Kidney (tissue), 13 donors: ENCODE measurements at regions not wholly inside any gene's neighbourhood (a gene's known extent, or its start where the extent isn't known, plus 50 kb on each side); places are given as distances from the start of the nearest gene placed in this dataset.

Experiments used
- DNase-seq, 5 donors: peaks; one replicate each; pipeline ENCODE4 v3.0.0-alpha.2; 2013 to 2020
- FAIRE-seq: peaks from 2 replicates; lab custom pipeline; 2012; peaks lifted over from hg19 to GRCh38; lab: Jason Lieb, UNC
- H3K27ac ChIP-seq, 2 donors: one replicate each; pipeline ENCODE4 v1.7.0; 2013; ENCODE audit warnings: low read depth in 2 of 2, low read length in 2 of 2, inconsistent platforms in 1 of 2
- H3K27me3 ChIP-seq: one replicate; pipeline ENCODE4 v1.7.1; 2013; ENCODE audit warnings: low read length, inconsistent platforms; ENCODE audit not compliant: control insufficient read depth, insufficient read depth
- H3K36me3 ChIP-seq, 3 donors: one replicate each; pipeline versions ENCODE4 v1.7.0 to v1.7.1; 2013; ENCODE audit warnings: low read length in 3 of 3, control low read depth in 1 of 3, inconsistent platforms in 1 of 3; ENCODE audit not compliant: insufficient read depth in 3 of 3, control insufficient read depth in 2 of 3
- H3K4me1 ChIP-seq, 3 donors: one replicate each; pipeline versions ENCODE4 v1.7.0 to v1.7.1; 2013; ENCODE audit warnings: low read length in 3 of 3, inconsistent platforms in 1 of 3, low read depth in 1 of 3; ENCODE audit not compliant: control insufficient read depth in 2 of 3, insufficient read depth in 2 of 3
- H3K4me3 ChIP-seq, 3 donors: one replicate each; pipeline versions ENCODE4 v1.7.0 to v1.8.1; 2013; ENCODE audit warnings: low read length in 3 of 3, control low read depth in 1 of 3, inconsistent platforms in 1 of 3
- H3K9ac ChIP-seq, 3 donors: one replicate each; pipeline versions ENCODE4 v1.7.0 to v1.7.1; 2013; ENCODE audit warnings: low read length in 3 of 3, control low read depth in 1 of 3, inconsistent platforms in 1 of 3
- H3K9me3 ChIP-seq, 3 donors: one replicate each; pipeline versions ENCODE4 v1.7.0 to v1.7.1; 2013; ENCODE audit warnings: low read length in 3 of 3, control low read depth in 1 of 3, inconsistent platforms in 1 of 3; ENCODE audit not compliant: control insufficient read depth in 2 of 3, insufficient read depth in 1 of 3
- intact Hi-C: fragments of 100-400 bp; cut with DNase I; formaldehyde crosslinking; loops from one replicate; pipeline ENCODE4 v1.11.1; 2022
- TF ChIP-seq, protein P1 (sequence below): IDR thresholded peaks from 3 replicates; pipeline ENCODE4 v1.5.1; 2012; ENCODE audit warnings: mild to moderate bottlenecking, moderate library complexity, borderline replicate concordance; ENCODE audit not compliant: insufficient read depth; ENCODE audit errors: extremely low read depth
- donor health status: control.
- donor health status: control.
- donor health status: control.
- donor health status: control.
- donor health status: control.
- donor health status: DM: yes; HTN: yes; CAD: no.
- donor health status: Normal renal cell carcinoma (clear cell type).

GRCh38 chr6:1125297-1125696, 186.6 kb upstream of the FOXQ1 start:
- Histone ChIP-seq H3K9ac (no peak overlapping the region), H3K4me3 (no peak overlapping the region), H3K27me3 (no peaks in the 10 kb centered on the region), H3K27ac (peak overlapping the region in 1 of 2 donors; percentile 74), H3K9me3 (no peaks in the 10 kb centered on the region), H3K36me3 (no peaks in the 10 kb centered on the region), H3K4me1 (peaks cover 4 to 32% (median 6%) of the 10 kb centered on the region in 3 donors)
- intact Hi-C loops = no loop called here
- TF ChIP-seq, protein P1, sequence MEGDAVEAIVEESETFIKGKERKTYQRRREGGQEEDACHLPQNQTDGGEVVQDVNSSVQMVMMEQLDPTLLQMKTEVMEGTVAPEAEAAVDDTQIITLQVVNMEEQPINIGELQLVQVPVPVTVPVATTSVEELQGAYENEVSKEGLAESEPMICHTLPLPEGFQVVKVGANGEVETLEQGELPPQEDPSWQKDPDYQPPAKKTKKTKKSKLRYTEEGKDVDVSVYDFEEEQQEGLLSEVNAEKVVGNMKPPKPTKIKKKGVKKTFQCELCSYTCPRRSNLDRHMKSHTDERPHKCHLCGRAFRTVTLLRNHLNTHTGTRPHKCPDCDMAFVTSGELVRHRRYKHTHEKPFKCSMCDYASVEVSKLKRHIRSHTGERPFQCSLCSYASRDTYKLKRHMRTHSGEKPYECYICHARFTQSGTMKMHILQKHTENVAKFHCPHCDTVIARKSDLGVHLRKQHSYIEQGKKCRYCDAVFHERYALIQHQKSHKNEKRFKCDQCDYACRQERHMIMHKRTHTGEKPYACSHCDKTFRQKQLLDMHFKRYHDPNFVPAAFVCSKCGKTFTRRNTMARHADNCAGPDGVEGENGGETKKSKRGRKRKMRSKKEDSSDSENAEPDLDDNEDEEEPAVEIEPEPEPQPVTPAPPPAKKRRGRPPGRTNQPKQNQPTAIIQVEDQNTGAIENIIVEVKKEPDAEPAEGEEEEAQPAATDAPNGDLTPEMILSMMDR = no peak
- FAIRE-seq (no peak), DNase-seq (no peak)

- no peaks in the 10 kb centered on the region for H3K9me3 ChIP-seq
- H3K27ac ChIP-seq = peak overlapping the region in 1 of 2 donors; percentile 74
- H3K27me3 ChIP-seq = no peaks in the 10 kb centered on the region
- FAIRE-seq = no peak
- no peak overlapping the region for H3K4me3 ChIP-seq
- intact Hi-C loops = no loop called here
- H3K4me1 ChIP-seq = peaks cover 4 to 32% (median 6%) of the 10 kb centered on the region in 3 donors
- no peak overlapping the region for H3K9ac ChIP-seq
- DNase-seq = no peak
- TF ChIP-seq, protein P1 = no peak
- no peaks in the 10 kb centered on the region for H3K36me3 ChIP-seq
Observed at GRCh38 chr6:1124885-1125284, 187.0 kb upstream of the FOXQ1 start.

DNA sequence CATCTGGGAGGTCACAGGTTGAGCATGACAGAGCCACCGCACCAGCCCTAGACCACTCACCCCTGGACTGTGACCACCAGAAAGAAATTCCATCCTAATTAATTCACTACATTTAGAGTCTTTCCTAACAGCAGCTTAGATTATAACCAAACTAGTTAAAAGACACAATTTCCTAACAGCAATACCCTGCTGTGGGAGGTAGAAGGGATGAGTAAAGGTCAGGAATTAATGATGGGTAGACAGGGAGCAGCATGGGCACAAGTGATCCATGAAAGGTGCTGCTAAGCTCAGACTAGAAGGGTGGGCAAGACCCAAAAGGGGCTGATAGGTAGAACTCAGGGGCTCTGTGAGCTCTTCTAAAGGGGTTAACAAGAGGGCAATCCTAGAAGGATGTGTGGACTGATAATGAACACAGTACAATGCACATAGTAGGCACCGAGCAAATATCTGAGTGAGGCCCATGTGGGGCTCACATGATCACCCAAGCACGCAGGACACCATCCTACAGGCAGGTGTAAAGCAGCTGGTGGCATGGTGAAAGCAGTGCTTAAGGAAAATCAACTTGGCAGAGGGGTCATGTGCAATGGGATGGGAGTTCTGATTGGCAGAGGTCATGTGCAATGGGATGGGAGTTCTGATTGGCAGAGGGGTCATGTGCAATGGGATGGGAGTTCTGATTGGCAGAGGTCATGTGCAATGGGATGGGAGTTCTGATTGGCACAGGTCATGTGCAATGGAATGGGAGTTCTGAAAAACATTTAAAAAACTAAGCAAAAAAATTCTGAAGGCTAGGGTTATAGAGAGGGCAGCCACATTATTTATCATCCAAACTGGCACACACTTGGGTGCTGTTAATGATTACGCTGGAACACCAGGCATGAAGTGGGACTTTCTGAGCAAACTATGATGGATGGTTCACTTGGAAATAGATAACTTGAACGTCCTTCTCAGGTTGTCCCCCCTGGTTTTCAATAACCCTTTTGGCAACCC, 188.2 kb upstream of the FOXQ1 start:
- Histone ChIP-seq H3K4me3 (no peak overlapping the region), H3K9me3 (no peaks in the 10 kb centered on the region), H3K27ac (peak overlapping the region; percentile 23 to 58), H3K9ac (no peak overlapping the region), H3K27me3 (no peaks in the 10 kb centered on the region), H3K4me1 (peaks cover 4 to 32% (median 6%) of the 10 kb centered on the region in 3 donors), H3K36me3 (no peaks in the 10 kb centered on the region)
- intact Hi-C loops = no loop called here
- FAIRE-seq = peak; percentile 8
- TF ChIP-seq, protein P1 = no peak
- peak in 4 of 5 donors; percentile 55 to 71 (median 64) for DNase-seq
